Thyroid gland (tissue), 4 donors: ENCODE measurements at regions not wholly inside any gene's neighbourhood (a gene's known extent, or its start where the extent isn't known, plus 50 kb on each side); places are given as distances from the start of the nearest gene placed in this dataset.

Experiments used
- POLR2A ChIP-seq, 2 donors: fragments of 450-650 bp; IDR thresholded peaks; one replicate each; pipeline ENCODE4 v1.6.1; 2017; ENCODE audit warnings: antibody characterized with exemption in 2 of 2, mild to moderate bottlenecking in 2 of 2, moderate library complexity in 1 of 2
- TF ChIP-seq, protein P1 (sequence below), 6 experiments: fragments of 200-600 bp in 3 of 6; fragments of 450-650 bp in 3 of 6; sonication (generic) in 3 of 6; IDR thresholded peaks; one replicate each; pipeline ENCODE4 v1.5.1; 2016 to 2019; ENCODE audit warnings: antibody characterized with exemption in 6 of 6, mild to moderate bottlenecking in 2 of 6, inconsistent platforms in 1 of 6, moderate library complexity in 1 of 6

DNA sequence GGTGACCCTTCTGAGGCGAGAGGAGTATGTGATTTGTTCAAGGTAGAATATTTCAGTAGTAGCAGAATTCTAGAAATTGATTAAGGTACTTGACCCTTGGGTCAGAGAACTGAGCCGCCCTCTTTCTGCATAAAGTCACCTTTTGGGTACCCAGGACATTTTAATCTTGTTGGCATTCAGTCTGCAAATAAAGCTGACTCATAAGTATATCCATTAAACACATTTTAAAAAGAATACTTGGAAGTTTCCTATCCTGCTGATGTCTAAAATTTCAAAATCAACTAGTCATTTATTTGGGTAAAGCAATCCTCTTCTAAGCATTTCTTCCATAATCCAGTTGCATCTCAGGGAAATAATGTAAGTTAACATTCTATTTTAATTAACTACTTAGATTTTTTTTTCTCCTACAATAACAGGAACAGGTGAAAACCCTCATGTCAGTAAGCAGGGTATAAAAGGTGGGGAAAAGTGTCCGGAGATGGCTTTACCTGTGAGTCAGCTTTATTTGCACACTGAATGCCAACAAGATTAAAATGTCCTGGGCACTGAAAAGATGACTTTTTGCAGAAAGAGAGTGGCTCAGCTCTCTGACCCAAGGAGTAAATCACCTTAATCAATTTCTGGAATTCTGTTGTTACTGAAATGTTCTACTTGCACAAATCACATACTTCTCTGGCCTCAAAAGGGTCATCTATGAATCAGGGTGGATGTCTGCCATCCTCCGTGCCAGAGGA lies 78.7 kb upstream of the ITGA6 start:
- TF ChIP-seq, protein P1, sequence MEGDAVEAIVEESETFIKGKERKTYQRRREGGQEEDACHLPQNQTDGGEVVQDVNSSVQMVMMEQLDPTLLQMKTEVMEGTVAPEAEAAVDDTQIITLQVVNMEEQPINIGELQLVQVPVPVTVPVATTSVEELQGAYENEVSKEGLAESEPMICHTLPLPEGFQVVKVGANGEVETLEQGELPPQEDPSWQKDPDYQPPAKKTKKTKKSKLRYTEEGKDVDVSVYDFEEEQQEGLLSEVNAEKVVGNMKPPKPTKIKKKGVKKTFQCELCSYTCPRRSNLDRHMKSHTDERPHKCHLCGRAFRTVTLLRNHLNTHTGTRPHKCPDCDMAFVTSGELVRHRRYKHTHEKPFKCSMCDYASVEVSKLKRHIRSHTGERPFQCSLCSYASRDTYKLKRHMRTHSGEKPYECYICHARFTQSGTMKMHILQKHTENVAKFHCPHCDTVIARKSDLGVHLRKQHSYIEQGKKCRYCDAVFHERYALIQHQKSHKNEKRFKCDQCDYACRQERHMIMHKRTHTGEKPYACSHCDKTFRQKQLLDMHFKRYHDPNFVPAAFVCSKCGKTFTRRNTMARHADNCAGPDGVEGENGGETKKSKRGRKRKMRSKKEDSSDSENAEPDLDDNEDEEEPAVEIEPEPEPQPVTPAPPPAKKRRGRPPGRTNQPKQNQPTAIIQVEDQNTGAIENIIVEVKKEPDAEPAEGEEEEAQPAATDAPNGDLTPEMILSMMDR (IDR thresholded peaks at IDR 0.05) = no peak
- TF ChIP-seq POLR2A (IDR thresholded peaks at IDR 0.05) = no peak
